Keratinocyte (primary cell): ENCODE measurements at regions not wholly inside any gene's neighbourhood (a gene's known extent, or its start where the extent isn't known, plus 50 kb on each side); places are given as distances from the start of the nearest gene placed in this dataset.

Experiments used
- DNase-seq: peaks from one replicate; pipeline ENCODE4 v3.0.0-alpha.2; 2011; ENCODE audit warnings: low read depth, missing footprints, low spot score
- FAIRE-seq: peaks from 2 replicates; lab custom pipeline; 2011; peaks lifted over from hg19 to GRCh38; lab: Jason Lieb, UNC
- H2AFZ ChIP-seq: 2 replicates; pipeline ENCODE4 v1.6.0; 2012; ENCODE audit warnings: low read length, control low read depth, inconsistent platforms; ENCODE audit not compliant: control insufficient read depth
- H3K27ac ChIP-seq: 2 replicates; pipeline ENCODE4 v1.5.1; 2011; ENCODE audit warnings: low read length; ENCODE audit not compliant: control insufficient read depth, insufficient read depth
- H3K27me3 ChIP-seq: 3 replicates; pipeline ENCODE4 v1.6.0; 2011; ENCODE audit warnings: low read length; ENCODE audit not compliant: control insufficient read depth, insufficient read depth; ENCODE audit errors: extremely low read depth
- H3K36me3 ChIP-seq, 2 experiments: 2 replicates in 1 of 2; 3 replicates in 1 of 2; pipeline ENCODE4 v1.5.1; 2011; ENCODE audit warnings: low read length in 2 of 2, mild to moderate bottlenecking in 1 of 2; ENCODE audit not compliant: control insufficient read depth in 2 of 2, insufficient read depth in 2 of 2; ENCODE audit errors: extremely low read depth in 1 of 2
- H3K4me1 ChIP-seq: 3 replicates; pipeline ENCODE4 v1.5.1; 2011; ENCODE audit warnings: low read length; ENCODE audit not compliant: control insufficient read depth, insufficient read depth; ENCODE audit errors: extremely low read depth
- H3K4me2 ChIP-seq: 3 replicates; pipeline ENCODE4 v1.6.0; 2011; ENCODE audit warnings: low read depth, low read length; ENCODE audit not compliant: control insufficient read depth, insufficient read depth; ENCODE audit errors: extremely low read depth
- H3K4me3 ChIP-seq, 3 experiments: fragments of 200-600 bp in 1 of 3; sonication (generic) in 1 of 3; 2 replicates in 2 of 3; 3 replicates in 1 of 3; pipeline ENCODE4 v1.5.1; 2011 to 2016; ENCODE audit warnings: low read length in 3 of 3, mild to moderate bottlenecking in 3 of 3, control low read depth in 2 of 3, inconsistent platforms in 1 of 3, low read depth in 1 of 3, mixed read lengths in 1 of 3, mixed run types in 1 of 3, moderate library complexity in 1 of 3; ENCODE audit not compliant: control insufficient read depth in 2 of 3, insufficient read depth in 2 of 3; ENCODE audit errors: extremely low read depth in 1 of 3
- H3K79me2 ChIP-seq: 2 replicates; pipeline ENCODE4 v1.6.0; 2012; ENCODE audit warnings: low read length; ENCODE audit not compliant: control insufficient read depth, insufficient read depth
- H3K9ac ChIP-seq: 3 replicates; pipeline ENCODE4 v1.6.0; 2011; ENCODE audit warnings: low read length; ENCODE audit not compliant: control insufficient read depth, insufficient read depth; ENCODE audit errors: extremely low read depth
- H3K9me1 ChIP-seq: 3 replicates; pipeline ENCODE4 v1.6.0; 2011; ENCODE audit warnings: low read length; ENCODE audit not compliant: control insufficient read depth, insufficient read depth; ENCODE audit errors: extremely low read depth
- H3K9me3 ChIP-seq: 2 replicates; pipeline ENCODE4 v1.5.1; 2012; ENCODE audit warnings: low read depth, low read length; ENCODE audit not compliant: control insufficient read depth
- H4K20me1 ChIP-seq: 3 replicates; pipeline ENCODE4 v1.6.0; 2011; ENCODE audit warnings: low read length; ENCODE audit not compliant: control insufficient read depth, insufficient read depth; ENCODE audit errors: extremely low read depth
- EZH2 ChIP-seq: IDR thresholded peaks from one replicate; pipeline ENCODE4 v1.6.1; 2012; ENCODE audit warnings: inconsistent platforms, mild to moderate bottlenecking, low read length, moderate library complexity
- dilution Hi-C: fragments of 300-500 bp; cut with MboI; formaldehyde crosslinking; loops from one replicate; pipeline ENCODE4 v1.7.0; 2020; ENCODE audit warnings: low sequenced_read_pairs; ENCODE audit not compliant: extremely low pct_ligation_motif_present
- TF ChIP-seq, protein P1 (sequence below), 3 experiments: IDR thresholded peaks in 1 of 3; conservative IDR thresholded peaks in 1 of 3; optimal IDR thresholded peaks in 1 of 3; 2 replicates in 2 of 3; 3 replicates in 1 of 3; pipeline versions ENCODE3 to v1.5.1; 2011; ENCODE audit warnings: low read length in 3 of 3, mild to moderate bottlenecking in 3 of 3, moderate library complexity in 2 of 3, control low read depth in 1 of 3, inconsistent platforms in 1 of 3; ENCODE audit not compliant: insufficient read depth in 2 of 3; ENCODE audit errors: extremely low read depth in 1 of 3

DNA sequence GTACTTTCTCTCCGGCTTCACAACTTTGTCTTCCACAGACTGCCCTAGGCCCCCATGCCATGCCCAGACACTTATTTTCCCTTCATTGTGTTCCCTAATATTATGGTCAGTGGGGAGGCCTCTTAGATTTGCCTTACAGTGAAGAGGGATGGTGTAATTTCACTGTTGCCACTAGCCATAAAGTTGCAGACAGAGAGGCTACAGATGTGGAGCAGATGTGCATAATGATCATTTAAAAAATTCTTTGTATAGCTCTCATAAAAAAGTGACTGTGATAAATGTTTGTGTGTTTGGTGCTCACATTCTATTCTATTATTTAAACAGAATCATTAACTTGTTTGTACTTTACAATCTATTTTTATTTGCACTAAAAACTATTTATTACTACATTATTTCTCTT is 67.5 kb upstream of the FN1 start:
- FAIRE-seq (no peak), DNase-seq (no peak)
- Histone ChIP-seq H3K9me3 (no peaks in the 10 kb centered on the region), H3K4me1 (no peaks in the 10 kb centered on the region), H3K79me2 (no peaks in the 10 kb centered on the region), H3K9me1 (no peaks in the 10 kb centered on the region), H2AFZ (no peak overlapping the region), H3K27me3 (no peaks in the 10 kb centered on the region), H3K4me3 (no peak overlapping the region), H3K4me2 (no peak overlapping the region), H3K36me3 (no peaks in the 10 kb centered on the region), H4K20me1 (no peaks in the 10 kb centered on the region), H3K9ac (no peak overlapping the region), H3K27ac (no peak overlapping the region)
- TF ChIP-seq EZH2, result no peak
- TF ChIP-seq, protein P1, sequence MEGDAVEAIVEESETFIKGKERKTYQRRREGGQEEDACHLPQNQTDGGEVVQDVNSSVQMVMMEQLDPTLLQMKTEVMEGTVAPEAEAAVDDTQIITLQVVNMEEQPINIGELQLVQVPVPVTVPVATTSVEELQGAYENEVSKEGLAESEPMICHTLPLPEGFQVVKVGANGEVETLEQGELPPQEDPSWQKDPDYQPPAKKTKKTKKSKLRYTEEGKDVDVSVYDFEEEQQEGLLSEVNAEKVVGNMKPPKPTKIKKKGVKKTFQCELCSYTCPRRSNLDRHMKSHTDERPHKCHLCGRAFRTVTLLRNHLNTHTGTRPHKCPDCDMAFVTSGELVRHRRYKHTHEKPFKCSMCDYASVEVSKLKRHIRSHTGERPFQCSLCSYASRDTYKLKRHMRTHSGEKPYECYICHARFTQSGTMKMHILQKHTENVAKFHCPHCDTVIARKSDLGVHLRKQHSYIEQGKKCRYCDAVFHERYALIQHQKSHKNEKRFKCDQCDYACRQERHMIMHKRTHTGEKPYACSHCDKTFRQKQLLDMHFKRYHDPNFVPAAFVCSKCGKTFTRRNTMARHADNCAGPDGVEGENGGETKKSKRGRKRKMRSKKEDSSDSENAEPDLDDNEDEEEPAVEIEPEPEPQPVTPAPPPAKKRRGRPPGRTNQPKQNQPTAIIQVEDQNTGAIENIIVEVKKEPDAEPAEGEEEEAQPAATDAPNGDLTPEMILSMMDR (optimal IDR thresholded peaks at IDR 0.05 in 1 of 3, IDR thresholded peaks at IDR 0.05 in 1 of 3, conservative IDR thresholded peaks at IDR 0.05 in 1 of 3; ENCODE audit: extremely low read depth in 1 of 3, insufficient read depth in 2 of 3, low read length in 3 of 3), result no peak
- dilution Hi-C loops, result no loop called here

- Histone ChIP-seq H3K79me2 (no peaks in the 10 kb centered on the region), H3K4me2 (no peak overlapping the region), H3K4me3 (no peak overlapping the region), H3K27me3 (no peaks in the 10 kb centered on the region), H3K4me1 (no peaks in the 10 kb centered on the region), H3K9ac (no peak overlapping the region), H3K9me1 (no peaks in the 10 kb centered on the region), H3K9me3 (no peaks in the 10 kb centered on the region), H3K27ac (no peak overlapping the region), H4K20me1 (no peaks in the 10 kb centered on the region), H2AFZ (no peak overlapping the region), H3K36me3 (no peaks in the 10 kb centered on the region)
- dilution Hi-C loops, result no loop called here
- TF ChIP-seq EZH2, result no peak
- TF ChIP-seq, protein P1 (optimal IDR thresholded peaks at IDR 0.05 in 1 of 3, IDR thresholded peaks at IDR 0.05 in 1 of 3, conservative IDR thresholded peaks at IDR 0.05 in 1 of 3; ENCODE audit: extremely low read depth in 1 of 3, insufficient read depth in 2 of 3, low read length in 3 of 3), result no peak
- no peak for FAIRE-seq
- DNase-seq, result no peak
These were observed 64.6 kb upstream of the FN1 start for GRCh38 chr2:215500466-215500865.
